AG10803 (cell line): ENCODE measurements at regions not wholly inside any gene's neighbourhood (a gene's known extent, or its start where the extent isn't known, plus 50 kb on each side); places are given as distances from the start of the nearest gene placed in this dataset.

ENCODE experiments used
- DNase-seq: peaks from one replicate; pipeline ENCODE4 v3.0.0; 2010; ENCODE audit warnings: low read depth
- H3K4me3 ChIP-seq: 2 replicates; pipeline ENCODE4 v1.5.1; 2011; ENCODE audit warnings: mild to moderate bottlenecking, low read length, control low read depth
- TF ChIP-seq, protein P1 (sequence below): conservative IDR thresholded peaks from 2 replicates; pipeline ENCODE4 v1.5.1; 2011; ENCODE audit warnings: mild to moderate bottlenecking, low read length, control low read depth, inconsistent platforms

DNA sequence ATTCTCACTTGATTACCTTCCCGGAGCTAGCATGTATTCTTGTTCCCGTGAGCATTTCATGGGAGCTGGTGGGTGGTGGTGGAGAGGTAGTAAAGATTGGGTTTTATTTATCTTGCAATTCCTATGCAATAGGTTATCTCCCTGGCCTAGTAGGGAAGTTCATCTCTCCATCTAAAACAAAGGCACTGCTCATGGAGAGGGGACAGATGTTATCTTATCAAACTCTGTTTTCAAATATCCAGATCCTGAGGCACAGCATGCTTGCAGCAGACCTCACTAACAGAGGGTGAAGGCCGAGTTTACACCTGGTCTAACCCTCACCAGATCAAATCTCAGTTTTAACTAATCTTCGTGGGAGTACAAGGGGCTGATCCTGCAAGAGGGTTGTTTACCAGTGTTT, 98.9 kb downstream of the CYRIA start:
- no peak for DNase-seq
- no peak overlapping the region for H3K4me3 ChIP-seq
- TF ChIP-seq, protein P1, sequence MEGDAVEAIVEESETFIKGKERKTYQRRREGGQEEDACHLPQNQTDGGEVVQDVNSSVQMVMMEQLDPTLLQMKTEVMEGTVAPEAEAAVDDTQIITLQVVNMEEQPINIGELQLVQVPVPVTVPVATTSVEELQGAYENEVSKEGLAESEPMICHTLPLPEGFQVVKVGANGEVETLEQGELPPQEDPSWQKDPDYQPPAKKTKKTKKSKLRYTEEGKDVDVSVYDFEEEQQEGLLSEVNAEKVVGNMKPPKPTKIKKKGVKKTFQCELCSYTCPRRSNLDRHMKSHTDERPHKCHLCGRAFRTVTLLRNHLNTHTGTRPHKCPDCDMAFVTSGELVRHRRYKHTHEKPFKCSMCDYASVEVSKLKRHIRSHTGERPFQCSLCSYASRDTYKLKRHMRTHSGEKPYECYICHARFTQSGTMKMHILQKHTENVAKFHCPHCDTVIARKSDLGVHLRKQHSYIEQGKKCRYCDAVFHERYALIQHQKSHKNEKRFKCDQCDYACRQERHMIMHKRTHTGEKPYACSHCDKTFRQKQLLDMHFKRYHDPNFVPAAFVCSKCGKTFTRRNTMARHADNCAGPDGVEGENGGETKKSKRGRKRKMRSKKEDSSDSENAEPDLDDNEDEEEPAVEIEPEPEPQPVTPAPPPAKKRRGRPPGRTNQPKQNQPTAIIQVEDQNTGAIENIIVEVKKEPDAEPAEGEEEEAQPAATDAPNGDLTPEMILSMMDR = no peak

DNA sequence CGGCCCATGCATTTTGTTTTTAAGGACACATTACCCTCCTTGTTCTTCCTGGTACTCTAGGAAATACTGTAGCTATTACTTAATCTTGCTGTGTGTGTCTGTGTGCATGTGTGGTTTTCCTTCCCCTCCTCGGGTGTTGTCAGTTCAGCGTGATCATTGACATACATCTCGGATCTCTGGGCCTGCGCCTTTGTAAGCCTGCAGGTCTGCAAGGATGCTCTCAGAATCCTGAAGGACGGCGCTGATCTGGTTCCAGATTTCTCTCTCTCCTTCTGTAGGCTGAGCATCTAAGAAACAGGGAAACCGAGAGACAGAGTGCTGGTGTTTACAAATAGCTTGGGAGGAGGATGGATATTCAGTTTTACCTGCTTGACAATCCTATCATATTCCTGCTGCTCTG, 100.2 kb downstream of the CYRIA start:
- no peak overlapping the region for H3K4me3 ChIP-seq
- TF ChIP-seq, protein P1 = no peak
- no peak for DNase-seq

DNA sequence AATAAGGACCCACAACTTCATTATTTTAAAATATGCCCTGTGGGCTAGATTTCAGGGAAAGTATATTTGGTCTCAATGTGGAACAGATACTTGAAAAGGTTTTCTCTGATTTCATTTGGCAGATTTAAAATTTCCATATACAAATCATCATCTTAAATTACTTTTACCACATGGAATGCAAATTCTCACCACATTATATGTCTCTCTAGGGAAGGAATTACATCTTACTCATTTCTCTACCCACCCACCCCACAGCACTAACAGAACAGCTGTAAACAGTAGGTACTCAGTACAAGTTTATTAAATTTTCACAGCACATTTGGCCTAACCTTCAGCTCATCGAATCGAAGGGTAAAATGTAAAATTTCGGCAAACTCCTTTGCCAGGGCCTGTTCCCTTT, 104.0 kb downstream of the CYRIA start:
- no peak overlapping the region for H3K4me3 ChIP-seq
- DNase-seq = no peak
- TF ChIP-seq, protein P1 = no peak

DNA sequence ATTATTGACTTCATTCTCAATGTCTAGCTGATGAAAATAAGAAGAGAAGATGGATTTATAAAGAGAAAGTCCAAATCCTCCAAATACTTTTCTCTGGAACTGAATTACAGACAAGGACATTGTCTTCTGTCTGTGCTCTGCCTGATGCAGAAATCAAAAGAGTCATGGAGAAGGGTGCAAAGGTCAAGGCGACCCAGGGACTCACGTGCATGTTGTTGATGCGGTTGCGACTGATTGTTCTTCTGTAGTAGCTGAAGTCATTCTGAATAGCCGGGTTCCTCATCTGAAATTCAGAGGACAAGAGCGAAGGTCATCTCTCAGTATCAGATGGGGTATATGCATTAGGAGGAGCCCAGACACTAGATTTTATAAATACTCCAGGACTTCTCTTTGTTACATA, 104.4 kb downstream of the CYRIA start:
- TF ChIP-seq, protein P1 = no peak
- no peak for DNase-seq
- no peak overlapping the region for H3K4me3 ChIP-seq

DNA sequence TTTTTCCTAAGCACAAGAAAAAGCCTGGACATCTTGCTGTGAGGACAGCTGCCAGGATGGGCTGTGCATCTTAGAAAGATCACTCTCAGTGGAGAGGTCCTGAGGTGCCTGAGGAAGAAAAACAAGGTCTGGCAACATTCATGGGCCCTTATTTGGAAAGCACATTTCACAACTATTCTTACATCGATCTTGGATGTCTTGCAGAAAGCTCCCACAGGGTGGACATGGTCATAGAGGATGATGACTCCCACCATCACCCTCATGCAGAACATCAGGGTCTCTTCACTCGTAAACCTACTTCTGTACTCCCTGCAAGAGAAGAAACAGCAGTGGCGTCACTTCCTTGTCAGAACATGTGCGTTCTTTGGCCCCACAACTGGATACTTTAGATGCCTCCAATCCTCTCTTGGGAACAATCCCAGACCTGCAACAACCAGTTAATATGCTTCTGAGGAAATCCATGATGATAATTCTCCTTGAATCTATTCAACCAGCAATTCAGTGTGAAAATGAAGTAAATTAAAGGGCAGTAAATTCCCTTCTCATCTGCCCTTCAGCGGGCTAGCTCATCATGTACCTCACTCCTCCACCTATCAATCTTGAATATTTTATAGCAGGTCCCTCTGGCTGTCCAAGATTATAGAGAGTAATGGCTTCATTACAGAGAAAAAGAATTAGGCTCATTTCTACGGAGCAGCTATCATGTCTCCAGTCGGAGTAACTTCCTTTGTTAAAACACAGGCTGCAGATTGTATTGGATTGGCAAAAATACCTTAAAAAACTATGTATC, 106.2 kb downstream of the CYRIA start:
- H3K4me3 ChIP-seq = no peak overlapping the region
- no peak for DNase-seq
- TF ChIP-seq, protein P1 = no peak

DNA sequence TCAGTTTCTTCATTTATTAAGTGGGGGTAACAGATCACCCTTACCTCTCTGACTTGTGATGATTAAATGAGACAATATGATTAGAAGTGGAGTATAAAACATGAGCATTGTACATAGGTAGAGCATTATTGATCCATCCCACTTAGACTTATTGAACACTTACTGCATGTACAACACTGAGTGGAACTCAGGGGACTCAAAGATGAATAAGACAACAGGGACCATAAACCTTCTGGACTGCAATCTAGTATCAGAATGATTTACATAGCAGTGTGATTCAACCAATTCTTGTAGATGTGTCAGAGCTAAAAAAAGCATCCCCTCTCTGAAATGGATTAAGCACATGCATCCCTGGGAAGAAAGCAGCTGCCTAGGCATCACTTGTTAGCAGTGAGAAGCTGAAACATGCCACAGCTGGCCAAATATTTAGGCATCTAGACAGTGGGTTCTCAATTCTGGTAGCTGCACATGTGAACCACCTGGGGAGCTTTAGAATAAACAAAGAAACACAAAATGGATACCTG, 111.5 kb downstream of the CYRIA start:
- no peak for DNase-seq
- TF ChIP-seq, protein P1 = no peak

DNA sequence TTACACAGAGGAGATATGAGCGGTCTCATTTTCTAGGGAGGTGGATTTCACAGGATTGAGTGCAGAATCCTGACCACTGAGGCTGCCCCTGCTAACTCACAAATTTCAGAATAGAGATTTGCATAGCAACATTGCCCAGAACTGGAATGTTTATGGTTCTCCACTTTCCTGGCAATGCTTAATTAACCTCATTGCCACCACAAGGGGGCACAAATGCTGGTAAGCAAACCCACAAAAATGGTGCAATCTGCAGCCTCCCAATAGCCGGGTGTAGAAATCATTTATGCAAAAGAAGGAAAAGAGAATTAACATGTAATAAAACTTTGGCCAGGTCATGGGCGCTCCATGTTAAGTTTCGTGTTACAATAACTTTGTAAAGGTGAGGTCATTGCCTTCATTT, 112.4 kb downstream of the CYRIA start:
- TF ChIP-seq, protein P1 = peak; percentile 50
- no peak overlapping the region for H3K4me3 ChIP-seq
- peak; percentile 26 for DNase-seq

More for the DNA sequence above, 111.5 kb downstream of the CYRIA start:
- no peak overlapping the region for H3K4me3 ChIP-seq
